SHP77 treated with DMSO at 0.1 percent for 48 hours (cell line): ENCODE measurements at regions not wholly inside any gene's neighbourhood (a gene's known extent, or its start where the extent isn't known, plus 50 kb on each side); places are given as distances from the start of the nearest gene placed in this dataset.
"Not testable (repeated sequence)": the region's sequence is repeated elsewhere in the genome, so short reads cannot be mapped to it uniquely, and the experiment has no call there.

Experiments
- DNase-seq: peaks from one replicate; lab custom pipeline; 2025; lab: John Stamatoyannopoulos, UW

DNA sequence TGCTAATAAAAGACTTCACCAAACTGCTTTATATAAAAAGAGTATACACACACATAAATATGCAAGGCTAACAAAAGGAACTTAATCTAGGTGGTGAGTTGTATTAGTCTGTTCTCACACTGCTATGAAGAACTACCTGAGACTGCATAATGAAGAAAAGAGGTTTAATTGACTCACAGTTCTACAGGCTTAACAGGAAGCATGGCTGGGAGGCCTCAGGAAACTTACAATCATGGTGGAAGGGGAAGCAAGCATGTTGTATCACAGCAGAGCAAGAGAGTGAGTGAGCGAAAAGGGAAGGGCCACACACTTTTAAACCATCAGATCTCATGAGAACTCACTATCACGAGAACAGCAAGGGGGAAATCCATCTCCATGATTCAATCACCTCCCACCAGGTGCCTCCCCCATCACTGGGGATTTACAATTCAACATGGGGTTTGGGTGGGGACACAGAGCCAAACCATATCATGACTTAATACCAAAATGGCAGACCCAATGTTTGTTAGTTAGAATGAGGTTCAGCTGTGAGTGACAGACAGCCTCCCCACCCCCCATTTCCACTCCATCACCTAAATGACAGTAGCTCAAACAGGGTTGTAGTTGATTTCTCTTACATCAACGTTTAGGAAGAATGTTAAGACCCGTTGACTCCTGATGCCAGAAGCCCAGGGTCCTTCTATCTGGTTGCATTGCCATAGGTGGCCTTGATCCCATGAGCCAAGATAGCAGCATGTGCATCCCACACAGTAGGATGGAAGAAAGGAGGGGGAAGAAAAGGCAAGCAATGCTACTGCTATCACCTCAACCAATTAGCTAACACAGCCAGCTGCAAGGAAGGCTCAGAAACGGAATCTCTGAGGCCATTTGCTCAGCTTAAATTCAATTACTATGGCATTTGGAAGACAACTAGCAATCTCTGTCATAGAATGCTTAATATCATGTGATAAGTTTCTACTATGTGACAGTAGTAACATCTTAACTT is 77.0 kb downstream of the CCDC71L start:
- DNase-seq, result no peak

DNA sequence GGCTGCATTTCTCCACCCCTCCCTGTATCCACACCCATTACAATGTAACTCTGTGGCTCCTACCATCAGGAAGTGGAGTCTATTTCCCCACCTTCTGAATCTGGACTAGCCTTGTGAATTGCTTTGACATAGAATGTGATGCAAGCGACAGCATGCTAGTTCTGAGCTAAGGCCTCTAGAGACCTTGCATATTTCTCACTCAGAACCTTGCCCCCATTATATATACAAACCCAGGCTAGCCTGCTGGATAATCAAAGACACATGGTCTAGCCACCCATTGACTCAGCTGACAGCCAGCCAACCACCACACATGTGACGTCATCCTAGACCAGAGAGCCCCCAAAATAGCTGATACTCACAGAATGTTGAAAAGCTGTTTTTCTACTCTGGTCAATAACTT is 77.9 kb downstream of the CCDC71L start:
- no peak for DNase-seq

DNA sequence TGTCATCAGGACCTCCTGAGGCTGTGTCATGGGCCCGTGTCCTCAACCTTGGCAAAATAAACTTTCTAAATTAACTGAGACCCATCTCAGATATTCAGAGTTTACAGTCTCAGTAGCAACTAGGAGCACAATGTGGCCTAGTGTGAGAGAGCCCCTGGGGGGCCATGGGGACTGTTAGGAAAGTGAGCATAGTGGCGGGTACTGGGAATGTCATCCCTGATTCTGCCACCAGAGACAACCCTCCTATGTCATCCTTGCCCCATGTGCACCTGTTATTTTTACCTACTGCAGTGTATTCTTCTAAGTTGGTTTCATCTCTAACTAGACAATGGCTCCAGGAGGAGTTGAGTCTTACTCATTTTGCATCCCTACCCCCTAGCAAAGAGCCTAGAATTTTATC is 78.6 kb downstream of the CCDC71L start:
- no peak for DNase-seq

DNA sequence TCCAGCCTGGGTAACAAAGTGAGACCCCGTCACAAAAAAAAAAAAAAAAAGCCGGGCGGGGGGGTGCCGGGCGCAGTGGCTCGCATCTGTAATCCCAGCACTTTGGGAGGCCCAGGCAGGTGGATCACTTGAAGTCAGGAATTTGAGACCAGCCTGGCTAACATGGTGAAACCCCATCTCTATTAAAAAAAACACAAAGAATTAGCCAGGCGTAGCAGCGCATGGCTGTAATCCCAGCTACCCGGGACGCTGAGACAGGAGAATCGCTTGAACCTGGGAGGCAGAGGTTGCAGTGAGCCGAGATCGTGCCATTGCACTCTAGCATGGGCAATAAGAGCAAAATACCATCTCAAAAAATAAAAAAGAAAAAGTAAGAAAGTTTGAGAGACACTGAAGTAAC is 81.9 kb downstream of the CCDC71L start:
- DNase-seq, result not testable (repeated sequence)

DNA sequence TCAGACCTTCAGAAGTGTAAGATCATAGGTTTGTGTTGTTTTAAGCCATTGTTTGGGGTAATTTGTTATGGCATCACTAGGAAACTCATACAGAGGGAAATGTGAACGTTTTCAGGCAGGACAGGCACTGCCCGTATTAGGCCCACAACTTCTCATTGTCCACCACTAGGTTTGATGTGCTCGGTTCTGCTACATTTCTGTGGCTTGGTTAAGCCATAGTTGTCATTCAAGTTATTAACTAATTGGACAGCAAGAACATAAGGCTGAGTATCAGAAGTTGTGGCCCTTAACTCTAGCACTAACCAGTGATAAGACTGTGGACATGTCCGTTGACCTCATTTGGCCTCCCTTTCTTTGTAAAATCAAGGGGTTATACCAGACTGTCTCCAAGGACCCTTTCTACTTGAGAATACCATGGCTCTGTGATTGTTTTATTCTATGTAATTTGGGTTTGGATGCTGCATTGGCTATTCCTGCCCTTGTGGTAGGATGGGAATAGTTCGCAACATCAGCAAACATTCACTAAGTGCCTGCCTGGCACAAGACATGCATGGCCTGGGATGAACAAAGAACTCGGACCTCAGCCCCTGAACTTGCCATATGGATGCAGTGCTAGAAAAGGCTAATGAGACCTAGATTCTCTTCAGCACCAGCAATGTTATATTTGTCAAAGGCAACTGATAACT is 85.7 kb downstream of the CCDC71L start:
- no peak for DNase-seq

DNA sequence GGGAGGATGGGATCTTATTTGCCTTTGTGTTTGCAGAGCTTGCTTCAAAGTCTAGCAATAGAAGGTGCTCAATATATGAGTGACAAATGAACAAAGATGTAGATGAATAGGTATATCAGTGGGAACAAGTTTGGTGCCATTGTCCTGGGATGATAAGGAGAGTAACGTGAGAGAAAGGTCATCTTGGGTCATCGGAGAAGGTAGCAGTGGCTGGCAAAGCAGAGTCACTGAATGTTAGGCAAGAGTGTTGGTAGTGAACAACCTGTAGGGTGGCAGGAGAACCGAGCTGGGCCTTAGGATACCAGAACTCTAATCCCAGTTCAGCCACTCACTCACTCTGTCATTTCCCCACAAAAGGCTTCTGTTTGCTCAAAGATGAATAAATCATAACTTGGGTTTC is 87.2 kb downstream of the CCDC71L start:
- no peak for DNase-seq

DNA sequence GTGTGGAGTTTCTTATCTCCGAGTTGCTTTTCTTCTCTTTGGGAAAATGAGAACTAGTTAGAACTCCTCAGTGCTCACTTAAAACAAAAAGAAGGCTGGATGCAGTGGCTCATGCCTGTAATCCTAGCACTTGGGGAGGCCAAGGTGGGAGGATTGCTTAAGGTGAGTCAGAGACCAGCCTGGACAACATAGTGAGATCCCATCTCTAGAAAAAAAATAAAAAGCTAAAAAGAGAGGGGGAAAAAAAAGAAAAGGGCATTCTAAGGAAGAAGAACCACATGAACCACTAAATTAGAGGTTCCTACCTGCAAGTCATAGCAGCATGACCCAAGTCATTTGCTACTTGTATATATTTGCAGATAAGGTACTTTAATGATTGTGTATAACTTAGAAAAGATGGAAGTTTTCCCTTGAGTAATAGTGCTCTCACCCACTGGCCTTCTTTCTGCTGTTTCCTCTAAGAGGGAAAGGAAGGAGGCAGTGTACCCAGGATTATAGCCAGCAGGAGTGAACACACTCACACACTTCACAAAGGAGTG is 87.8 kb downstream of the CCDC71L start:
- DNase-seq, result no peak

DNA sequence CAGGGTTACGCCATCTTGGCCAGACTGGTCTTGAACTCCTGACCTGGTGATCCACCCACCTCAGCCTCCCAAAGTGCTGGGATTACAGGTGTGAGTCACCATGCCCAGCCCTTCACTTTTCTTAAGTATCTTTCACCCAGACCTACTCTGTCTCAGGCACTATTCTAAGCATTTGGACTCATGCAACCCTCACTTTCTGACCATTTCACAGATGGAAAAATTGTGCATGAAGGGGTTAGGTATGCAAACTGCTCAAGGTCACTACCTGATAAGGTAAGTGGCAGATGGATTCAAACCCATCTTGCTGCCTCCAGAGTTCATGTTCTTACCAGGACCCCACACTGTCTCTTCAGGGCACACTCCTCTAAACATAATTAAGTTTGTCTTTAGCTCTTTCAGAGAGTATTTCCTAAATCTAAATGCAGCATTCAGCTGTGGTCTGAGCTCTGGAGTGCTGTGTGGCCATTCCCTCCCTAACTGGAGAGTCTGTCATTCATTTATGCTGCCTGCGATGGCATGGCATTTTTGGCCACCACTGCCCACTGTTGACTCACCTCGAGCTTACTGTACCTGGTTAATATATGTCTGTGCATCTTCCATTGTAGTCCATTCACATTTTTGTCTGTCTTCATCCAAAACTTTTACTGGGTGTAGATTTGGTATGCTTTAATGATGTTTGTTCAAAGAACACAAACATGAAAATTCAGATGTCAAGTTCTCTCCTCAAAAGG is 88.4 kb downstream of the CCDC71L start:
- DNase-seq, result no peak

DNA sequence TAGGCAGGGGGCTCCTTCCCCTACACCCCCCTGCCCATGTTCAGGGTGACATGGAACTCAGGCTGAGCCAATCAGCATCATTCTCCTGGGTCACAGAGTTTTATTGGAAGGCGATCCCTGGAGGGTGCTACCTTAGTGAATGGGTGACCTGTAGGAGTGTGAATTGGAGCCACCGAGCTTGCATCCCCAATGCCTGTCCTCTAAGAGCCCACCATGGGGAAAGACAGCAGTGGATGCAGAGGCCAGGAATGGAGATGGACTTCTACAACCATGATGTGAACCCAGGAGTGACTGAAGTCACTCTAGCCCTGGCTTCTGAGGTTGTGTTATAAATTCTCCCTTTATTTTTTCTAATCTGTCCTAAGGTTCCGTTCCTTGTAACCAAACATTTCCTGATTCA is 89.4 kb downstream of the CCDC71L start:
- DNase-seq, result no peak

DNA sequence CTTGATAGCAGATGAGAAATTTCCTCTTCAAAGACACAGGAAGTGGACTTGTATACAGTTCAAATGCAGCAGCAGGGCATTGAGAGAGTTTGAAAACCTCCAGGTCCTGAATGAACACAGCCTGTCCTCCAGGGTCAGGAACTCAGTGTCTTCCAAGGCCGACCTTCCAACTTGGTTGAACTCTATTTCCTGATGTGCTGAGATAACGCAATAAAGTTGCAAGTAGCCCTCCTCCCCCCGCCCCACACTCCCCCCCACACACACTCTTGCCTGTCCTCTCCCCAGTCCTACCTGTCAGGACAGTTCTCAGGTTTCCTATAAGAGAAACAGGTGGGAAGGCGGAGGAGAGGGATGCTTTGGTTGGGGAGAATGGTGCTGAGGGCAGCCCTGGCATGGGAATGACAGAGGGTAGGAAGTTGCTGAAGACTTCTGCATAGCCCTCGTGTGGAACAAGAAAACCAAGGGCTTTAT is 90.0 kb downstream of the CCDC71L start:
- DNase-seq, result no peak

DNA sequence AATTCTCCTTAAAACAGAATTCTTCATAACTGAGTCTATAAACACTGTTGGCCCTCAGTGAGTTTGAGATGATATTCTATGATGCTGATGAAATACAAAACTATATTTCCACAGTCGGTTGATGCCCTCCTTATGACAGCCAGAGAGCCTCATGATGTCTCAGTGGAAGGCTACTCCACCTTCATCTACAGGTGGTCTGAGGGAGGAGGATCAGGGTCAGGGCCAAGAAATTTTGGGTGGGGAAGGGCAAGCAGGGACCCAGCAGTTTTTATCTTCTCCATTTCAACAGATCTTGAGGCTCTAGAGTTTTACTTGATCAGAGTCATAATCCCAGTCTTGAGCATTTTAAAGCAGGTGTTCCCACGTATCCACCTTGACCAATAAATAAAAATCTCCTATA is 90.8 kb downstream of the CCDC71L start:
- DNase-seq, result no peak

DNA sequence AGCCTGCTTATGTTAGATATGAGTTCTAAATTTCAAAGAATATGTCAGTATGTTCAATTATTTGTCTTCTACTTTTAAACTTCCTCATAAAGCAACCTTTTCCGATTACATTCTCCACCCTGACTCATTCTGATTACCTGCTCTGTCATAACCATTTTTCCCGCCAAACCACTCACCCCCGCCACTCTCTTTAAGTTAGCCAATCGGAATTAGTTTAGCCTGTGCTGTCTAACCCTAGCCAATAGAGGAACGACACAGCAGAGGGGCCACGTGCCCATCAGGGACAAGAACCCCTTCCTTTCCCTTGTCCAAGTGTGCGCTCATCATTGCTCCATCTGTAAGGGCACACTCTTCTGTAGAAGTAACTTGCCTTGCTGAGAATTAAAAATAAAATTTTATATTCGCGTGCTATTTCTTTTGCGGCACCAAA is 91.4 kb downstream of the CCDC71L start:
- no peak for DNase-seq

DNA sequence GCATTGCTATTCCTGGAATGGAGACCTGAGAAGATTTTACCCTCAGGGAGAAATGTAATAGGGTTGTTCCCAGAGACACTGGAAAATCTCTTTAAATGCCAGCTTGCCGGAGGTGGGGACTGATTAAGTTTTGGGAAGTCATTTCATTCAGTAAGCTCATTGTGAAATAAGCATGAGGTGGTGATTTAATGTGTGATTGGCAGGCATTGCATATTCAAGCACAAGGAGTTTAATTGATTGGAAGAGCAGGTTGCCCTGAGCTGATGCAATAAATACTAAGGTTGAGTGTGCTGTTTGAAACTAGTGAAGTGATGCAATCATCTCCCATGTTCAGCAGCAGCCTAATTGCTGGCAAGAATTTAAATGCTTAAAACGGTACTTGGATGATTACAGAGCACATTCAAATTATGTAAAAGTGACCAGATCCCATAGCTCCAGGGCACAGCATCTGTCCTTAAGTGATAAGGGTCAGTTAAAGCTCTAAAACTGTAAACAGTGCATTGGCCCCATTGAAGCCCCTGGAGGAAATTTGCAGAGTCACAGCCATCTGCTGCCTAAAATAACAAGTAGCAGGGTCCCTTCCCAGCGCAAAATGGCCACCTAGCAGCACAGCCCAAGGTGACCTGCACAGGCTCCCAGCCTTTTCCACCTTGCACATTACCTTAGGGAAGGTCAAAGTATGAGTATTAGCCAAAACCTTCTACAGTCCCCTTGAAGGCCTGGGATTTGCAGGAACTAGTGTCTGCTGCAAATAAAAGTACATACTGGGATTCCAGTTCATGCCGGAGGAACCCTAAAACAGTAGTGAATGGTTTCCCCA is 92.1 kb downstream of the CCDC71L start:
- no peak for DNase-seq

DNA sequence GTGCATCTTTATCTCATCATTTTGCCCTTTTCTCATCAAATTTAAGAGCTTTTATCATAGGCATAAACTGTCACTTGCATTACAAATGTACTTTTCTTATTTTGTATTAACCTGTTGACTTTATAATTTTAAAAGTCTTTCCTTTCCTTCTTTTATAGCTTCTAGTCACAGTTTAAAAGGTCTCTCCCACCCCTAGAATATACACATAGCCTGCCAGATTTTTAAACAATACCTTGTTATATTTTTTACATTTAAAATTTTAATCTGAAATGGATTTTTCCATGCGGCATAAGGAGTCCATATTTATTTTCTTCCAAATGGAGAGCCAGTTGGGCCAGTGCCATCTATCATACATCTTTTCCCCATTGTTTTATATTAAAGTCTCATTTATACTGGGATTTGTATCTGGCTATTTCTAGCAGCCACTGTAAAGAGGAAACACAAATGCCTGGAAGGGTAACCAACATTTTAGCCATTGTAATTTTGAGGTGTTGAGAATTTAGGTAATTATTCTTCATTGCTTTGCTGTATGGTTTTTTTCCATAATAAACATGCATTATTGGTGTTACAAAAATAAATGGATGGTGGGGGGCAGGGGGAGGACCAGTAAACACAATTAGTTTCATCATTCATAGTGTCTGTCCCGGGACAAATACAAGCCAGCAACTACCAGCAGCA is 92.8 kb downstream of the CCDC71L start:
- DNase-seq, result no peak

DNA sequence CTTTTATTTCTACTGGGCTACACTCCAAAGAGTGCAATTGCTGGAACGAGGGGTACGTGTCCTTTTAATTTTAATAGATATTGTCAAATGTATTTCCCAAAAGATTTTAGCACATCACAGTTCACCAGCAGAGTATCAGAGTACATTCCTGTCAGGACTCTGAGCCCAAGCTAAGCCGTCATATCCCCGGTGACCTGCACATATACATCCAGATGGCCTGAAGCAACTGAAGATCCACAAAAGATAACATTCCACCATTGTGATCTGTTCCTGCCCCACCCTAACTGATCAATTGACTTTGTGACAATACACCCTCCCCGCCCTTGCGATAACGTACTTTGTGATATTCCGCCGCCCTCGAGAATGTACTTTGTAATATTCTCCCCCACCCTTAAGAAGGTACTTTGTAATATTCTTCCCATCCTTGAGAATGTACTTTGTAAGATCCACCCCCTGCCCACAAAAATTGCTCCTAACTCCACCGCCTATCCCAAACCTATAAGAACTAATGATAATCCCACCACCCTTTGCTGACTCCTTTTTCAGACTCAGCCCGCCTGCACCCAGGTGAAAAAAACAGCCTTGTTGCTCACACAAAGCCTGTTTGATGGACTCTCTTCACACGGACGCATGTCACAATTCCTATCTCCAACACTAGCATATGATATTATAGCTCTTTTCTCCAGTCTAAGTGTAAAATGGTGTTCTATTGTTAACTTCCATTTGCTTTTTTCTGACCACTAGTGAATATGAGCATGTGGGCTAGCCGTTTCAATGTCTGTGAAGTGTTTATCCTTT is 93.6 kb downstream of the CCDC71L start:
- DNase-seq, result not testable (repeated sequence)

DNA sequence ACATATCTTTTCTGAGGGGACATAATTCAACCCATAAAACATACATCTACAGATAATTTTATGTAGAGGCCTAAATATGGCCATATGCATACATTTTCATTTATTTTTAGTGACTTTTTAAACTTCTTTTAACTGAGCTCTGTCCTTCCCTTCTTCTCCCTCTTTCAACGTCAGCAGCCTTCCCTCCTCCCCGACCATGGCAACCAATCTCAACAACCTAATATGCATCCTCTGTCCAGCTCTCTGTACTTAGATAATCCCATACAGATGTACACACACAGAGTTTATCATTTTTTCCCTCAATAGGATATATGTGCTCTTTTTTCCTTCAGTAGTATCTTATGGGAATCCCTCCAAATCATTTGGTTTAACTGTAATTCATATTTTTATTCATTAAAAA is 94.3 kb downstream of the CCDC71L start:
- no peak for DNase-seq

DNA sequence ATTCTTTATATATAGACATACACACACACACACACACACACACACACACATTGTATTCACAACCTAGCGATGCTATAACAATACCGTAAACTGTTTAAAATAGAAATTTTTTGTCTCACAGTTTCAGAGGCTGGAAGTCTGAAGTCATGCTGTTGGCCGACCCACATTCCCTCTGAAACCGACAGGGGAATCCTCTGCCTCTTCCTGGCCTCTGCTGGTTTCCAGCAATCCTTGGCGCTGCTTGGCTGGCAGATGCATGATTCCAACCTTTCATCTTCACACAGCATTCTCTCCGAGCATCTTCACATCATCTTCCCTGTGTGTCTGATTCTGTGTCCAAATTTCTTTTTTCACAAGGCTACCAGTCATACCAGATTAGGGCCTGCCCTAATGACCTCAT is 94.8 kb downstream of the CCDC71L start:
- DNase-seq, result no peak

DNA sequence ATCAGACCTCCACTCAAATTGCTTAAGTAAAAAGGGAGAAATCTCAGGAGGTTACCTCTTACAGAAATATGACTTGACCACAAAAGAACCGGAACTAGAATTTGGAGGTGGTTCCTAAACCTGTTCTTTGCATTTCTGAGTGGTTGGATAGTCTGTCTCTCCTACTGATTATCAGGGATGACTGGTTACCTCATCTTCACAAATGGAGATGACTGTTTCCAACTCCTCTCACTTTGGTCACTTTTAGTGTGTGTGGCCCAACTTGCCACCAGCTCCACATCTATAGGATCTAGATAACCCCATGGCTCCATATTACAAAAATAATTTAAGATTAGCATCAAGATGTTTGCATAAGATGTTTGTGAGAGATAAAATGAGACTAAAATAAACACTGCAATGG is 95.5 kb downstream of the CCDC71L start:
- DNase-seq, result no peak

DNA sequence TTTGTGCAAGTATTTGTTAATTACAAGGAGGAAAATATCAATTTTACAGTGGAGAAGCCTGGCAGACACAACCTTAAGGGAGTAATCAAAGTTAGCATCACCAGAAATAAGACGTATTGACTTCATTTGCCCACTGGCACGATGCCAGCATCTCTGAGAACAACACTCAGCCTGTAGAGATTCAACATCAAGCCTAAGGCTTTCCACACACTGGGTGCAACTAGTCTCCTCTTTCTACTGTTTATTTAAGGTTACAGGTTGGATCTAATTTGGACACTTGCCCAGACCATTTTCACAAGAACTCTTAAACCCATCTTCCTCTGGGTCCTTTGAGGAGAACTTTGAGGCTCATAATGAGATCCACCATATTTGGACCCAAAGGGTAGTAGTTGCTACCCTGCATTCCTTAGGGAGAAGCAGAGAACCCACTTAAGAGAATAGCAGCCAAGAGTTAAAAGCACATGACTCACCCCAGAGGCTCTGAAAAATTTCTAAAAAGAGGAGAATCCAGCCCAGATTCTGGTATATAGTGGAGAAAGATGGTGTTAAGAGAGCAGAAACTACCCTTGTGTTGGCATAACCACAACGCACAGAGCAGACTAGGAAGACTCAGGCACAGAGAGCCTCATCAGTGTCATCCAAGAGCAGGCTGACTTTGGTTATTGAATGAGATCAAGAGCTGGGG is 97.3 kb downstream of the CCDC71L start:
- no peak for DNase-seq
